Neural progenitor cell (in vitro differentiated cells): ENCODE measurements at regions not wholly inside any gene's neighbourhood (a gene's known extent, or its start where the extent isn't known, plus 50 kb on each side); places are given as distances from the start of the nearest gene placed in this dataset.

Source experiments
- DNase-seq: peaks from one replicate; pipeline ENCODE4 v3.0.0-alpha.2; 2016; ENCODE audit warnings: low spot score
- H2AFZ ChIP-seq: fragments of 200-600 bp; sonication (generic); replicated peaks from 2 replicates; pipeline ENCODE4 v1.6.1; 2016; ENCODE audit warnings: antibody characterized with exemption
- H3F3A ChIP-seq: fragments of 200-600 bp; sonication (generic); 2 replicates; pipeline ENCODE4 v1.6.1; 2016; ENCODE audit warnings: antibody characterized with exemption, low read depth
- H3K27ac ChIP-seq: fragments of 200-600 bp; sonication (generic); 2 replicates; pipeline ENCODE4 v1.5.1; 2016; ENCODE audit warnings: mild to moderate bottlenecking
- H3K27me3 ChIP-seq: fragments of 200-600 bp; sonication (generic); 2 replicates; pipeline ENCODE4 v1.6.1; 2016; ENCODE audit warnings: mild to moderate bottlenecking, moderate library complexity
- H3K36me3 ChIP-seq: fragments of 200-600 bp; sonication (generic); 2 replicates; pipeline ENCODE4 v1.5.1; 2016
- H3K4me1 ChIP-seq: fragments of 200-600 bp; sonication (generic); 2 replicates; pipeline ENCODE4 v1.6.1; 2016; ENCODE audit warnings: mixed run types
- H3K4me2 ChIP-seq: fragments of 200-600 bp; sonication (generic); 2 replicates; pipeline ENCODE4 v1.6.1; 2016
- H3K4me3 ChIP-seq: fragments of 200-600 bp; sonication (generic); 2 replicates; pipeline ENCODE4 v1.5.1; 2016
- H3K79me2 ChIP-seq: fragments of 200-600 bp; sonication (generic); 2 replicates; pipeline ENCODE4 v1.6.1; 2016; ENCODE audit warnings: low read depth
- H3K9ac ChIP-seq: fragments of 200-600 bp; sonication (generic); 2 replicates; pipeline ENCODE4 v1.6.1; 2016
- H3K9me3 ChIP-seq: fragments of 200-600 bp; sonication (generic); 2 replicates; pipeline ENCODE4 v1.5.1; 2016; ENCODE audit warnings: low read depth
- H4K20me1 ChIP-seq: fragments of 200-600 bp; sonication (generic); 2 replicates; pipeline ENCODE4 v1.6.1; 2016; ENCODE audit warnings: low read depth
- H3K27ac Mint-ChIP-seq: 3 replicates; pipeline ENCODE4 v1.8.0; 2021; ENCODE audit warnings: mixed read lengths
- H3K27me3 Mint-ChIP-seq: 2 replicates; pipeline ENCODE4 v1.8.0; 2022; ENCODE audit warnings: low read depth, mild to moderate bottlenecking, inconsistent platforms, moderate library complexity, mixed read lengths; ENCODE audit not compliant: insufficient read depth
- H3K36me3 Mint-ChIP-seq: 3 replicates; pipeline ENCODE4 v1.8.0; 2021; ENCODE audit warnings: mixed read lengths
- H3K4me1 Mint-ChIP-seq: 3 replicates; pipeline ENCODE4 v1.8.0; 2021; ENCODE audit warnings: mixed read lengths
- H3K4me3 Mint-ChIP-seq: 3 replicates; pipeline ENCODE4 v1.8.0; 2021; ENCODE audit warnings: mild to moderate bottlenecking, moderate library complexity, mixed read lengths
- H3K9me3 Mint-ChIP-seq: 3 replicates; pipeline ENCODE4 v1.8.0; 2020; ENCODE audit warnings: mixed read lengths
- EZH2 ChIP-seq: fragments of 200-600 bp; sonication (generic); IDR thresholded peaks from 2 replicates; pipeline ENCODE4 v1.6.1; 2017; ENCODE audit warnings: antibody characterized with exemption, mild to moderate bottlenecking, moderate library complexity
- EZH2phosphoT487 ChIP-seq: fragments of 200-600 bp; sonication (generic); IDR thresholded peaks from 2 replicates; pipeline ENCODE4 v1.6.1; 2017; ENCODE audit warnings: antibody characterized with exemption
- TF ChIP-seq, protein P1 (sequence below): fragments of 200-600 bp; sonication (generic); IDR thresholded peaks from 2 replicates; pipeline ENCODE4 v1.5.1; 2017; ENCODE audit warnings: antibody characterized with exemption, mild to moderate bottlenecking

DNA sequence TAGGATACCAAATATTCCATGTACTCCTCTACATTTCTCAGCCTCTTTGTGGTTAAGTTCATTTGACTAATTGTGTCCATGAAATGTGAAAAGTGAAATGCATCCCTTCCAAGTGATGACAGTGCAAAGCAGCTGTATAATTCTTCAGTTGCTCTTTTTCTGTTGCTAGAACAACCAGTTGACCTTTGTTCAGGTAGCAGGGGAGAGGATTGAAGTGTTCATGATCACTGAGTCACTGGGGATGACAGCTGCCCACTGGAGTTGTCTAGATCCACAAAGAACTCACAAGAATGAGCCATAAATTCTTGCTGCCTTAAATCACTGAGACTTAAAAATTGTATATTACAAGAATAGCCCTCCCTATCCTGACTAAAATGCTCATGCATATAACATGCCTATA, 254.6 kb downstream of the EPHA7 start:
- Histone ChIP-seq H4K20me1 (no peaks in the 10 kb centered on the region), H3K4me2 (no peak overlapping the region), H3F3A (no peaks in the 10 kb centered on the region), H3K36me3 (no peaks in the 10 kb centered on the region), H3K9me3 (no peaks in the 10 kb centered on the region), H3K79me2 (no peaks in the 10 kb centered on the region), H3K4me1 (no peaks in the 10 kb centered on the region), H3K9ac (no peak overlapping the region), H2AFZ (no peak overlapping the region), H3K4me3 (no peak overlapping the region), H3K27ac (no peak overlapping the region), H3K27me3 (no peaks in the 10 kb centered on the region)
- H3K9me3 Mint-ChIP-seq, result peaks cover 5% of the 10 kb centered on the region
- H3K27me3 Mint-ChIP-seq, result peaks cover 2% of the 10 kb centered on the region
- H3K4me3 Mint-ChIP-seq, result no peak overlapping the region
- H3K36me3 Mint-ChIP-seq, result no peaks in the 10 kb centered on the region
- TF ChIP-seq, protein P1, sequence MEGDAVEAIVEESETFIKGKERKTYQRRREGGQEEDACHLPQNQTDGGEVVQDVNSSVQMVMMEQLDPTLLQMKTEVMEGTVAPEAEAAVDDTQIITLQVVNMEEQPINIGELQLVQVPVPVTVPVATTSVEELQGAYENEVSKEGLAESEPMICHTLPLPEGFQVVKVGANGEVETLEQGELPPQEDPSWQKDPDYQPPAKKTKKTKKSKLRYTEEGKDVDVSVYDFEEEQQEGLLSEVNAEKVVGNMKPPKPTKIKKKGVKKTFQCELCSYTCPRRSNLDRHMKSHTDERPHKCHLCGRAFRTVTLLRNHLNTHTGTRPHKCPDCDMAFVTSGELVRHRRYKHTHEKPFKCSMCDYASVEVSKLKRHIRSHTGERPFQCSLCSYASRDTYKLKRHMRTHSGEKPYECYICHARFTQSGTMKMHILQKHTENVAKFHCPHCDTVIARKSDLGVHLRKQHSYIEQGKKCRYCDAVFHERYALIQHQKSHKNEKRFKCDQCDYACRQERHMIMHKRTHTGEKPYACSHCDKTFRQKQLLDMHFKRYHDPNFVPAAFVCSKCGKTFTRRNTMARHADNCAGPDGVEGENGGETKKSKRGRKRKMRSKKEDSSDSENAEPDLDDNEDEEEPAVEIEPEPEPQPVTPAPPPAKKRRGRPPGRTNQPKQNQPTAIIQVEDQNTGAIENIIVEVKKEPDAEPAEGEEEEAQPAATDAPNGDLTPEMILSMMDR, result no peak
- TF ChIP-seq EZH2phosphoT487, result no peak
- TF ChIP-seq EZH2, result no peak
- no peaks in the 10 kb centered on the region for H3K4me1 Mint-ChIP-seq
- DNase-seq, result no peak
- H3K27ac Mint-ChIP-seq, result no peak overlapping the region

DNA sequence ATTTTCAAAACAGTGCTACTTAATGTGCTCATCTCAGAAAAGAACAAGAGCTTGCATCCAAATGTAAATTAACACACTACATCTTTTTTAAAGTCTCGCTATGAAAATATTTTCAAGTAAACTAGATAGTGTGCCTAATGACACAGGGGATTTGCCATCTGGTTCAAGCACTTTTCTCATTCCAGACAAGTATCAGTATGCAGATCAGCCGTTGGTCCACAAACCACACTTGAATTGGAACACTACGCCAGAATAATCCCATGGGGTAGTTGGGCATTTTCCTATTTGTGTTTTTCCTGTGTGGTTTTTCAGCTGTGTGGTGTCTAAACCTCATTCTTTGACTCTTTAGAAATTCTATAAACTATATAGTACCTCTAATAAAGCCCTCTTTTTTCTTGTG, 256.2 kb downstream of the EPHA7 start:
- Histone ChIP-seq H3K79me2 (no peaks in the 10 kb centered on the region), H3F3A (no peaks in the 10 kb centered on the region), H3K27me3 (no peaks in the 10 kb centered on the region), H3K9me3 (no peaks in the 10 kb centered on the region), H4K20me1 (no peaks in the 10 kb centered on the region), H3K4me1 (no peaks in the 10 kb centered on the region), H3K9ac (no peak overlapping the region), H3K27ac (no peak overlapping the region), H3K4me2 (no peak overlapping the region), H3K4me3 (no peak overlapping the region), H3K36me3 (no peaks in the 10 kb centered on the region), H2AFZ (peak overlapping the region; percentile 65)
- no peak for DNase-seq
- Mint-ChIP-seq H3K4me3 (no peak overlapping the region), H3K4me1 (no peaks in the 10 kb centered on the region), H3K27ac (no peak overlapping the region), H3K9me3 (peaks cover 5% of the 10 kb centered on the region), H3K36me3 (no peaks in the 10 kb centered on the region), H3K27me3 (peaks cover 2% of the 10 kb centered on the region)
- TF ChIP-seq EZH2phosphoT487, result no peak
- TF ChIP-seq, protein P1, result no peak
- TF ChIP-seq EZH2, result no peak

DNA sequence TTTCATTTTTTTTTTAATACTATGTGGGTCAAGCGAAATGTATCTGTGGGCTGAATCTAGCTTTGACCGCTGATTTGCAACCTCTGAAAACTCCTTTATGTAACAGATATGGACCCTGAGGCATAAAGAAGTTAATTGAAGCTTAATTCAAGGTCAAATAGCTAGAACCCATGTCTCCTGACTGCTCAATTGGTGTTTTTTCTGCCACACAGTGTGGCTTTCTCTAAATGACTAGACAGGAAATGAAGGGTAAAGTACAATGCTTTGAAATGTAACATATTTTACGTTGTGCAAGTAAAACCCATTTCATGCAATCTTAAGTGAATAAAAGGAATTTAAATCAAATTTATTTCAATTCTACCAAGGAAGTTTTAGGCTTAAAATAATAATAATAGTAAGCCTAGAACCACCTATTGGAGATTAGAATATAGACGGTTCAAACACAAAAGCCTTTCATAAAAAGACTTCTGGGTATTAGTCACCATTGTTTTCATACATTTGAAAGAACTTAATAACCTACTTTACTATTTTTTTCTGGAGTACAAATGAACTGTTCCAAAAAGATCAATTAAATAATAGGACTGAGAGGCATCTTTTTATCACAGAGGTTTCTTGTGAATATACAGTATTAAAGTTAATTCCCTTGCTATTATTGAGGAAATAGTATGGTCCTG, 279.8 kb downstream of the EPHA7 start:
- Histone ChIP-seq H4K20me1 (no peaks in the 10 kb centered on the region), H3K9me3 (no peaks in the 10 kb centered on the region), H3K79me2 (no peaks in the 10 kb centered on the region), H3K27me3 (no peaks in the 10 kb centered on the region), H3K4me3 (no peak overlapping the region), H3F3A (no peaks in the 10 kb centered on the region), H2AFZ (no peak overlapping the region), H3K4me1 (no peaks in the 10 kb centered on the region), H3K4me2 (no peak overlapping the region), H3K36me3 (no peaks in the 10 kb centered on the region), H3K27ac (no peak overlapping the region), H3K9ac (no peak overlapping the region)
- no peaks in the 10 kb centered on the region for H3K4me1 Mint-ChIP-seq
- H3K27ac Mint-ChIP-seq, result no peak overlapping the region
- no peaks in the 10 kb centered on the region for H3K27me3 Mint-ChIP-seq
- DNase-seq, result no peak
- H3K9me3 Mint-ChIP-seq, result no peaks in the 10 kb centered on the region
- H3K4me3 Mint-ChIP-seq, result no peak overlapping the region
- no peaks in the 10 kb centered on the region for H3K36me3 Mint-ChIP-seq
- TF ChIP-seq EZH2phosphoT487 (no peak), EZH2 (no peak)
- TF ChIP-seq, protein P1, result no peak
